Thymus (tissue), 11 donors: ENCODE measurements at regions not wholly inside any gene's neighbourhood (a gene's known extent, or its start where the extent isn't known, plus 50 kb on each side); places are given as distances from the start of the nearest gene placed in this dataset.

Experiments
- DNase-seq, 9 donors: peaks; one replicate each; pipeline ENCODE4 v3.0.0-alpha.2; 2013; ENCODE audit warnings: low spot score in 9 of 9, low read depth in 6 of 9, missing footprints in 1 of 9
- H3K27ac ChIP-seq, 2 donors: one replicate each; pipeline ENCODE4 v1.5.1; 2013; ENCODE audit warnings: control low read depth in 1 of 2, low read depth in 1 of 2, low read length in 1 of 2, mild to moderate bottlenecking in 1 of 2, moderate library complexity in 1 of 2
- H3K27me3 ChIP-seq, 2 donors: one replicate each; pipeline ENCODE4 v1.5.1; 2013; ENCODE audit warnings: low read length in 1 of 2; ENCODE audit not compliant: control insufficient read depth in 2 of 2, insufficient read depth in 1 of 2
- H3K36me3 ChIP-seq, 2 donors: one replicate each; pipeline ENCODE4 v1.5.1; 2013; ENCODE audit warnings: low read length in 1 of 2, mild to moderate bottlenecking in 1 of 2, moderate library complexity in 1 of 2; ENCODE audit not compliant: control insufficient read depth in 2 of 2, insufficient read depth in 2 of 2
- H3K4me1 ChIP-seq, 2 donors: one replicate each; pipeline ENCODE4 v1.5.1; 2013; ENCODE audit warnings: low read length in 2 of 2; ENCODE audit not compliant: control insufficient read depth in 2 of 2, insufficient read depth in 2 of 2
- H3K4me3 ChIP-seq, 2 donors: one replicate each; pipeline ENCODE4 v1.5.1; 2013; ENCODE audit warnings: low read length in 2 of 2, control low read depth in 1 of 2, mild to moderate bottlenecking in 1 of 2
- H3K9me3 ChIP-seq, 2 donors: one replicate each; pipeline ENCODE4 v1.5.1; 2013; ENCODE audit warnings: low read length in 1 of 2, mild to moderate bottlenecking in 1 of 2; ENCODE audit not compliant: control insufficient read depth in 2 of 2, insufficient read depth in 1 of 2
- WGBS: extraction: QIAGEN DNeasy Blood & Tissue Kit; methylation state at CpG from one replicate; pipeline ENCODE4 v1.1.7; 2013; 5-methylcytosine and 5-hydroxymethylcytosine counted together
- donor health status: healthy.

- H3K27ac ChIP-seq: no peak overlapping the region
- H3K36me3 ChIP-seq: no peaks in the 10 kb centered on the region
- DNase-seq: no peak
- no peaks in the 10 kb centered on the region for H3K27me3 ChIP-seq
- H3K4me3 ChIP-seq: no peak overlapping the region
- H3K4me1 ChIP-seq: no peaks in the 10 kb centered on the region
- H3K9me3 ChIP-seq: peaks cover 0 to 3% of the 10 kb centered on the region in 2 donors
- 93% methylated on average over 1 of the region's 1 CpG for WGBS
These were observed 126.9 kb upstream of the SLC35F3 start for GRCh38 chr1:233777566-233777965.

- H3K36me3 ChIP-seq: no peaks in the 10 kb centered on the region
- no peak overlapping the region for H3K4me3 ChIP-seq
- no peaks in the 10 kb centered on the region for H3K27me3 ChIP-seq
- H3K27ac ChIP-seq: no peak overlapping the region
- peaks cover 0 to 3% of the 10 kb centered on the region in 2 donors for H3K9me3 ChIP-seq
- no peak for DNase-seq
- no peaks in the 10 kb centered on the region for H3K4me1 ChIP-seq
- WGBS: 97% methylated on average over 2 of the region's 2 CpGs
These were observed 124.4 kb upstream of the SLC35F3 start for GRCh38 chr1:233780049-233780448.

GRCh38 chr1:233782937-233783586, 121.4 kb upstream of the SLC35F3 start:
- H3K27me3 ChIP-seq: no peaks in the 10 kb centered on the region
- H3K4me1 ChIP-seq: no peaks in the 10 kb centered on the region
- no peak for DNase-seq
- no peak overlapping the region for H3K4me3 ChIP-seq
- H3K36me3 ChIP-seq: no peaks in the 10 kb centered on the region
- WGBS: 87% methylated on average over 9 of the region's 9 CpGs
- peaks cover 0 to 3% of the 10 kb centered on the region in 2 donors for H3K9me3 ChIP-seq
- no peak overlapping the region for H3K27ac ChIP-seq

GRCh38 chr1:233787599-233787998, 116.9 kb upstream of the SLC35F3 start:
- no peaks in the 10 kb centered on the region for H3K36me3 ChIP-seq
- no peak overlapping the region for H3K27ac ChIP-seq
- H3K9me3 ChIP-seq: no peaks in the 10 kb centered on the region
- H3K4me1 ChIP-seq: no peaks in the 10 kb centered on the region
- DNase-seq: no peak
- no peak overlapping the region for H3K4me3 ChIP-seq
- 88% methylated on average over 3 of the region's 3 CpGs for WGBS
- H3K27me3 ChIP-seq: no peaks in the 10 kb centered on the region

- no peak overlapping the region for H3K4me3 ChIP-seq
- no peaks in the 10 kb centered on the region for H3K27me3 ChIP-seq
- H3K9me3 ChIP-seq: no peaks in the 10 kb centered on the region
- DNase-seq: no peak
- H3K27ac ChIP-seq: no peak overlapping the region
- no peaks in the 10 kb centered on the region for H3K36me3 ChIP-seq
- H3K4me1 ChIP-seq: no peaks in the 10 kb centered on the region
These were observed 115.8 kb upstream of the SLC35F3 start for GRCh38 chr1:233788687-233789086.

GRCh38 chr1:233790121-233790520, 114.4 kb upstream of the SLC35F3 start:
- Histone ChIP-seq H3K4me3 (no peak overlapping the region), H3K4me1 (no peaks in the 10 kb centered on the region), H3K27me3 (no peaks in the 10 kb centered on the region), H3K27ac (no peak overlapping the region), H3K9me3 (no peaks in the 10 kb centered on the region), H3K36me3 (no peaks in the 10 kb centered on the region)
- DNase-seq: no peak
- 72% methylated on average over 3 of the region's 3 CpGs for WGBS

GRCh38 chr1:233790662-233791371, 113.7 kb upstream of the SLC35F3 start:
- Histone ChIP-seq H3K4me1 (no peaks in the 10 kb centered on the region), H3K27me3 (no peaks in the 10 kb centered on the region), H3K27ac (no peak overlapping the region), H3K36me3 (no peaks in the 10 kb centered on the region), H3K9me3 (no peaks in the 10 kb centered on the region), H3K4me3 (no peak overlapping the region)
- 41% methylated on average over 8 of the region's 8 CpGs for WGBS
- DNase-seq: peak in 8 of 9 donors; percentile 4 to 46 (median 16)

- no peaks in the 10 kb centered on the region for H3K27me3 ChIP-seq
- H3K27ac ChIP-seq: no peak overlapping the region
- no peaks in the 10 kb centered on the region for H3K36me3 ChIP-seq
- no peaks in the 10 kb centered on the region for H3K9me3 ChIP-seq
- 5% methylated on average over 1 of the region's 1 CpG for WGBS
- no peak for DNase-seq
- H3K4me3 ChIP-seq: no peak overlapping the region
- no peaks in the 10 kb centered on the region for H3K4me1 ChIP-seq
These were observed 113.1 kb upstream of the SLC35F3 start for GRCh38 chr1:233791372-233791703.

- no peaks in the 10 kb centered on the region for H3K27me3 ChIP-seq
- H3K9me3 ChIP-seq: no peaks in the 10 kb centered on the region
- no peak overlapping the region for H3K27ac ChIP-seq
- 90% methylated on average over 6 of the region's 6 CpGs for WGBS
- H3K4me3 ChIP-seq: no peak overlapping the region
- H3K36me3 ChIP-seq: no peaks in the 10 kb centered on the region
- no peak for DNase-seq
- no peaks in the 10 kb centered on the region for H3K4me1 ChIP-seq
These were observed 112.8 kb upstream of the SLC35F3 start for GRCh38 chr1:233791721-233792120.
